HG02642 (cell line): ENCODE measurements at regions not wholly inside any gene's neighbourhood (a gene's known extent, or its start where the extent isn't known, plus 50 kb on each side); places are given as distances from the start of the nearest gene placed in this dataset.

Experiments
- ATAC-seq: cut with Tn5 transposase; IDR thresholded peaks from one replicate; pipeline ENCODE4 v1.9.1; 2021; ENCODE audit warnings: mild to moderate bottlenecking; ENCODE audit not compliant: unreplicated experiment, poor library complexity

GRCh38 chr2:146806364-146807005 is 1038.3 kb upstream of the ACVR2A start:
- no peak for ATAC-seq

- ATAC-seq: no peak
Observed at GRCh38 chr2:146804288-146804687, 1040.5 kb upstream of the ACVR2A start.

DNA sequence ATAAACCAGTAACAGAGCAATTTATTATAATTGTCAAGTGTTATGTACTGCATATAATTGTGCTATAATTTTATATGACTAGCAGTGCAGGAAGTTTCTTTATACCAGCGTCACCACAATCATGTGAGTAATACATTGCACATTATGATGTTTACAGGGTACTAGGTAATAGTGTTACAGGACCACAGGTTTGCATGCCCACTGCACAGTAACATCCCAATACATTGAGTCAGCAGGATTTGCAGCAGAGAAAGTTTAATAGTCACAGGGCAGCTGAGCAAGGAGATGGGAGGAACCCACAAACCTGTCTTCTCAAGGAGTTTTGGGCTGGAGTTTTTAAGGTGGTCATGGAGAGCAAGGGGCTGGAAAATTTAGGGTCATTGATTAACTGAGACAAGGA is 1042.9 kb upstream of the ACVR2A start:
- ATAC-seq: no peak

DNA sequence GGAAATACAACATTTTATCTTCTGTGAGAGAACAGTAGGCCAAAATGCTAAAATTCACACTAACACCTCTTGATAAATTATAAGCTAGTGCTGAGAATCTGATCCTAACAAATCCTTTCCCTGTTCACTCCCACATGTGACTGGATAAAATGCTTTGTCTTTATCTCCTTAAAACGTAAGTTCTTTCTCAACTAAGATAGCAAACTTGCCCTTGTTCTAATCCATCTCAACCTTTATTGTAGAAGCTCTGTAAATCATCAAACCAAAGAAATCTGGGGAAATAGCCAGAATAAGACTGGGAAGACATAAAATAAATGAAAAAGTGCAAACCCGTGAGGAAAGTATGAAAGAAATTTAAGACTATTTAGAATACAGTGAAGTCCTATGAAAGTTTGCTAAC is 1058.4 kb upstream of the ACVR2A start:
- ATAC-seq: no peak

- no peak for ATAC-seq
Observed at GRCh38 chr2:146785101-146785500, 1059.7 kb upstream of the ACVR2A start.

DNA sequence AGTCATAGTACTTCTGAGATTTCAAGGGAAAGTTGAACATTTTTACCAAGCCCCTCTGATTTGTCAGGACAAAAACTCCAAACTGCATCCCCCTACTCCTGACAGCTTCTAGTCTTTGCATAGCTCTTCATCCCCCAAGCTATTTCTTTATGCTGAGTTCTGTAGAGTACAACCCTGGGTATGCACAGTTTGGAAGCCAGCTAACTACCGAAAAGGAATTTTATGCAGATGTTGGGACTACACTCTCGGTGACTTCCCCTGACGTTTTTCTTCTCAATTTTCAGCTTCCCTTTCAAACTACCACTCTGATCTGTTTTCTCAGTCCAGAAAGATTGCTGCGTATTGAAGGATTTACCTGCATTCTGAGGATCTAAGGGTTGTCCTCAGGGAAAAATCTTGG is 1060.2 kb upstream of the ACVR2A start:
- no peak for ATAC-seq

- ATAC-seq: no peak
Observed at GRCh38 chr2:146777181-146777580, 1067.6 kb upstream of the ACVR2A start.

DNA sequence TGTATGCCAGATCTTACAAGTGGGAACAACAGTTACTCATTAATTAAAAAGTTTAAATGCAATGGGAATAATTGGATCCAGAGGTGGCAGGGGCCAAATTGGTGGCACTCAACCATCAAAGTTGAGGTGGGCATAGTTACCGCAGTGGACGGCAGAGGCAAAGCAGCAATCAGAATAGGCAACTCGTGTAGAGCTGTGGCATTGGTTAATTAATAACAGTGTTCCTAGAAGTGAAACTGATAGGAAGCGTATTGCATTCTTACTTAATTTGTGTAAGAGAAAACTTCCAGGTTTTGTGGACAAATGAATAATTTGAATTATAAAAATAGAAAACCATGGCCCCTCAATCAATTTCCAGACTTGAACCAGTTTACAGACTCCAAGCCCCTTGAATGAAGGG is 1068.2 kb upstream of the ACVR2A start:
- ATAC-seq: no peak

DNA sequence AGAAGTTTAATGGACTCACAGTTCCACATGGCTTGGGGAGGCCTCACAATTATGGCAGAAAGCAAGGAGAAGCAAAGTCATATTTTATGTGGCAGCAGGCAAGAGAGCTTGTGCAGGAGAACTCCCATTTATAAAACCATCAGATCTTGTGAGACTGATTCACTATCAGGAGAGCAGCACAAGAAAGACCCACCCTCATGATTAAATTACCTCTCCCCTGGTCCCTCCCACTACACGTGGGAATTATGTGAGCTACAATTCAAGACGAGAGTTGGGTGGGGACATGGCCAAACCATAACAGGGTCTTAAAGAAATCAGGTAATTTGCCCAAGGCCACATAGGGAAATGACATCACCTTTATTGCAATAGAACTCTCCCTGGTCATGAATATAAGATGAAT is 1073.3 kb upstream of the ACVR2A start:
- ATAC-seq: no peak

GRCh38 chr2:146764301-146764700 is 1080.5 kb upstream of the ACVR2A start:
- ATAC-seq: no peak

GRCh38 chr2:146762786-146763185 is 1082.0 kb upstream of the ACVR2A start:
- no peak for ATAC-seq

GRCh38 chr2:146754606-146755005 is 1090.2 kb upstream of the ACVR2A start:
- no peak for ATAC-seq

DNA sequence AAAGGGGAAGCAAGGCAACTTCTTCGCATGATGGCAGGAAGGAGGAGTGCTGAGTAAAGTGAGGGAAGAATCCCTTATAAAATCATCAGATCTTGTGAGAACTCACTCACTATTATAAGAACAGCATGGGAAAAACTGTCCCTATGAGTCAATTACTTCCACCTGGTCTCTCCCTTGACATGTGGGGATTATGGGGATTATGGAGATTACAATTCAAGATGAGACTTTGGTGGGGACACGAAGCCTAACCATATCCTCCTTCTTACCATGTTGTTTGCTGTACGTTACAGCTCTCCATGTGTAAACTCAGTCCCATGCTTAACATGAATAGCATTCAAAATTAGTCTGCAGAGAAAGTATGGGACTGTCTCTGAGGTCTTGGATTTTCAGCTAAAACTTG is 1096.8 kb upstream of the ACVR2A start:
- no peak for ATAC-seq

- no peak for ATAC-seq
Observed at GRCh38 chr2:146741260-146741659, 1103.6 kb upstream of the ACVR2A start.

GRCh38 chr2:146734821-146735190 is 1110.0 kb upstream of the ACVR2A start:
- no peak for ATAC-seq

GRCh38 chr2:146734042-146734820 is 1110.6 kb upstream of the ACVR2A start:
- peak; percentile 68 for ATAC-seq

- no peak for ATAC-seq
Observed at GRCh38 chr2:146730882-146731281, 1113.9 kb upstream of the ACVR2A start.

DNA sequence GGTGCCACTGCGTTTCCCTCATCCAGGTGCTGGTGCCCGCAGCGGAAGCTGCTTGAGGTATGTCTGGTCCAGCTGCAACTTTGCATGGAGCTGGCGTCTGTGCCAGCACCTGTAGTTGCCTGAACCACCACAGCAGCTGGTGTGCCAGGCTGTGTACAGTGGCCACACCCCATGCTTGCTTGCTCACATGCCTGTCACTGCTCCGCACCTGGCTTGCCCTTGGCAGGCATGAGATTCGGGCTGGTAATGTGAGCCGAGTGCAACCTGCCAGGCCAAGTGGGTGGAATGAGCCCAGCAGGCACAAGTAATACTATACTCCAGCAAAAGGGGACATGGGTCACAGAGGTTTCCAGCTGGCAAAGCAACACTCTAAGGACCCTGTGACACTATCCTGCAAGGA is 1123.3 kb upstream of the ACVR2A start:
- no peak for ATAC-seq

- no peak for ATAC-seq
Observed at GRCh38 chr2:146720170-146720569, 1124.7 kb upstream of the ACVR2A start.

DNA sequence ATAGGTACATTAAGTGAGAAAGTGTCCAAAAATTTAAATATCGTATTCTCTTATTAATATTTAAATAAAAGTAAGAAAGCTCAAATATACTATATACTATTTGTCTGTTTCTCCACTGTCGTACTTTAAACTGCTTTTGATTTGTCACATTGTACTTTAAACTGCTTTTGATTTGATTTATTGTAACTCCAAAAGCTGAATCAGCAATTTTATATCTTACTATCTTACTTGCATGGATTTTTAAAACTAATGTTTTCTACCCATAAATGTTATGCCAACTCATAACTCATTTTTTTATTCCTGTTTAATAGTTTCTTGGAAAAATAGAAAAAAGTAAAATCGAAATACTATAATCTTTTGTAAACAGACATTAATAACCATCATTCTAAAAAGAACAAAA is 1128.2 kb upstream of the ACVR2A start:
- ATAC-seq: no peak

DNA sequence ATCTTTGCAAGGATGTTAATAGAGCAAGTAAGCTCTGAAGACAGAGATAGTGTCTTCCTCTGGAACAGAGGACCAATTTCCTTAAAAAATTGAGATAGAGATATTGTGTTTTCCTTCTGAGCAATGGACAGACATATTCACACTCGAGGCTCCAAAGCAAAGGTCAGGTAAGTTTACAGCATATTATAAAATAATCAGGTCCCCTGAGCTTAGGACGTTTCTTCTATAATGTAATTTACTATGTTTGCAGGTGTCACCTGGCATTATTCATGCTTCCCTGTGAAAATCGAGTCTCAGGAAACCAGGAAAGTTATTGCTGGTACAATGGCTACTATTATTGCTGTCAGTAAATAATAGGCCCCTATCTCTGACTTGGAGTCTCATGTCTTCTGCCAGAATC is 1135.8 kb upstream of the ACVR2A start:
- ATAC-seq: no peak

- no peak for ATAC-seq
Observed at GRCh38 chr2:146701183-146701582, 1143.6 kb upstream of the ACVR2A start.
